MM.1S (cell line): ENCODE measurements at regions not wholly inside any gene's neighbourhood (a gene's known extent, or its start where the extent isn't known, plus 50 kb on each side); places are given as distances from the start of the nearest gene placed in this dataset.

ENCODE experiments used
- CTCF ChIP-seq: fragments of 300-600 bp; sonication (generic); IDR thresholded peaks from 2 replicates; pipeline ENCODE4 v1.5.1; 2016; ENCODE audit warnings: antibody characterized with exemption, low read length, mixed read lengths
- EZH2 ChIP-seq: fragments of 300-600 bp; sonication (generic); optimal IDR thresholded peaks from 2 replicates; pipeline ENCODE3; 2017; ENCODE audit warnings: low read depth, mild to moderate bottlenecking, antibody characterized with exemption, low read length, mixed read lengths
- EZH2phosphoT487 ChIP-seq: fragments of 300-600 bp; sonication (generic); IDR thresholded peaks from 2 replicates; pipeline ENCODE4 v1.6.1; 2018; ENCODE audit warnings: antibody characterized with exemption, low read length

DNA sequence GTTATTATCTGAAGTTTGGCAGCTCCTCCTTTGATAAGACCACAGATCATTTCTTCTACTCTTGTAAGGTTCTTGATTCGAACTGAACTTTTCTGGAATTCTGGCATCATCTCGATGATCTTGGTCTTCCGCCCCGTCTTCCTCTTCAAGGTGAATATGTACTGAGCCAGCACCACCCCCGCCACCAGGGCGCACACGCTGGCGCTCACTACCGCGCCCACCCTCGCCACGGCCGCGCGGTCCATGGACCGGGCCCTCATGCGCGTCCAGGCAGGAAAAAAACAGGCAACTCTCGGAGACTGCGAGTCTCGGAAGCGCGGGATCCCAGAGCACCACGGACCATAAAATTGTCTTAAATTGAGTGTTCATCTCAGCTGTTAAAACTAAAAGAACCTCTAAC, 458.4 kb upstream of the NDST3 start:
- TF ChIP-seq EZH2phosphoT487 (no peak), CTCF (no peak), EZH2 (no peak)
